ENCODE measurements at regions not wholly inside any gene's neighbourhood (a gene's known extent, or its start where the extent isn't known, plus 50 kb on each side); places are given as distances from the start of the nearest gene placed in this dataset.

GRCh38 chr4:137122876-137123275, 409.4 kb downstream of the PCDH18 start:
- Histone ChIP-seq H3K9me3 (ENCODE audit: control insufficient read depth, insufficient read depth, low read depth, low read length) (no peaks in the 10 kb centered on the region), H3K4me3 (ENCODE audit: low read depth, low read length) (no peak overlapping the region), H3K4me1 (ENCODE audit: control insufficient read depth, insufficient read depth, low read length) (no peaks in the 10 kb centered on the region), H3K36me3 (ENCODE audit: control insufficient read depth in 2 of 2, insufficient read depth in 1 of 2, low read length in 2 of 2) (no peaks in the 10 kb centered on the region), H3K27ac (ENCODE audit: extremely low read depth, low read depth, low read length) (no peak overlapping the region)
- ChIA-PET POLR2A (no interaction called here), CTCF (interaction anchor here (0.6 kb wide), 1 partner anchor 502 kb away, joined by 3 read pairs; no protein-coding TSS in a partner anchor)
- TF ChIP-seq ZNF394 (tag by site-specific recombination; IDR thresholded peaks at IDR 0.05; ENCODE audit: borderline replicate concordance) (no peak), ZNF701 (tag by site-specific recombination; IDR thresholded peaks at IDR 0.05) (no peak), ZNF513 (tag by site-specific recombination; IDR thresholded peaks at IDR 0.05) (no peak), YY1 (tag by site-specific recombination; IDR thresholded peaks at IDR 0.05) (no peak), HOXC10 (CRISPR knock-in tag; IDR thresholded peaks at IDR 0.05) (no peak), ZBTB21 (tag by site-specific recombination; IDR thresholded peaks at IDR 0.05) (no peak), ZNF114 (tag by site-specific recombination; IDR thresholded peaks at IDR 0.05) (no peak), ZNF335 (tag by site-specific recombination; conservative IDR thresholded peaks at IDR 0.05) (no peak)

GRCh38 chr4:137116144-137116543, 416.1 kb downstream of the PCDH18 start:
- ChIA-PET CTCF (no interaction called here), POLR2A (no interaction called here)
- Histone ChIP-seq H3K36me3 (ENCODE audit: control insufficient read depth in 2 of 2, insufficient read depth in 1 of 2, low read length in 2 of 2) (no peaks in the 10 kb centered on the region), H3K4me1 (ENCODE audit: control insufficient read depth, insufficient read depth, low read length) (no peaks in the 10 kb centered on the region), H3K4me3 (ENCODE audit: low read depth, low read length) (no peak overlapping the region), H3K27ac (ENCODE audit: extremely low read depth, low read depth, low read length) (no peak overlapping the region), H3K9me3 (ENCODE audit: control insufficient read depth, insufficient read depth, low read depth, low read length) (no peaks in the 10 kb centered on the region)
- TF ChIP-seq KLF1 (tag by site-specific recombination; IDR thresholded peaks at IDR 0.05): no peak
- TF ChIP-seq ZNF776 (tag by site-specific recombination; IDR thresholded peaks at IDR 0.05; ENCODE audit: borderline replicate concordance): no peak
- TF ChIP-seq ZBTB1 (tag by site-specific recombination; IDR thresholded peaks at IDR 0.05): no peak
- TF ChIP-seq ZNF626 (tag by site-specific recombination; IDR thresholded peaks at IDR 0.05): no peak
- no peak for TF ChIP-seq ZBTB21 (tag by site-specific recombination; IDR thresholded peaks at IDR 0.05)
- TF ChIP-seq GLI2 (tag by site-specific recombination; IDR thresholded peaks at IDR 0.05; ENCODE audit: borderline replicate concordance, low read depth): no peak
- no peak for TF ChIP-seq ZNF792 (tag by site-specific recombination; IDR thresholded peaks at IDR 0.05)
- no peak for TF ChIP-seq ZNF624 (tag by site-specific recombination; IDR thresholded peaks at IDR 0.05)
- no peak for TF ChIP-seq ZNF426 (tag by site-specific recombination; IDR thresholded peaks at IDR 0.05)
- no peak for TF ChIP-seq ZXDB (tag by site-specific recombination; IDR thresholded peaks at IDR 0.05)

GRCh38 chr4:137106733-137107132, 425.6 kb downstream of the PCDH18 start:
- Histone ChIP-seq H3K4me1 (ENCODE audit: control insufficient read depth, insufficient read depth, low read length) (no peaks in the 10 kb centered on the region), H3K4me3 (ENCODE audit: low read depth, low read length) (no peak overlapping the region), H3K36me3 (ENCODE audit: control insufficient read depth in 2 of 2, insufficient read depth in 1 of 2, low read length in 2 of 2) (no peaks in the 10 kb centered on the region), H3K9me3 (ENCODE audit: control insufficient read depth, insufficient read depth, low read depth, low read length) (no peaks in the 10 kb centered on the region), H3K27ac (ENCODE audit: extremely low read depth, low read depth, low read length) (no peak overlapping the region)
- ChIA-PET POLR2A (no interaction called here), CTCF (no interaction called here)
- TF ChIP-seq ZNF26 (tag by site-specific recombination; IDR thresholded peaks at IDR 0.05) (no peak), ZNF449 (tag by site-specific recombination; IDR thresholded peaks at IDR 0.05) (no peak), ZBTB44 (tag by site-specific recombination; IDR thresholded peaks at IDR 0.05) (no peak), GLIS1 (tag by site-specific recombination; IDR thresholded peaks at IDR 0.05) (no peak), ZNF473 (tag by site-specific recombination; IDR thresholded peaks at IDR 0.05) (no peak), ZNF133 (tag by site-specific recombination; IDR thresholded peaks at IDR 0.05) (no peak), ZNF2 (tag by site-specific recombination; IDR thresholded peaks at IDR 0.05) (no peak), GFI1B (tag by site-specific recombination; IDR thresholded peaks at IDR 0.05) (no peak), ZNF76 (tag by site-specific recombination; IDR thresholded peaks at IDR 0.05; ENCODE audit: borderline replicate concordance, low read depth) (no peak)
